NCI-H526 (cell line): ENCODE measurements at regions not wholly inside any gene's neighbourhood (a gene's known extent, or its start where the extent isn't known, plus 50 kb on each side); places are given as distances from the start of the nearest gene placed in this dataset.

Experiments
- DNase-seq, 2 experiments: peaks; one replicate each; lab custom pipeline; 2025; lab: John Stamatoyannopoulos, UW

DNA sequence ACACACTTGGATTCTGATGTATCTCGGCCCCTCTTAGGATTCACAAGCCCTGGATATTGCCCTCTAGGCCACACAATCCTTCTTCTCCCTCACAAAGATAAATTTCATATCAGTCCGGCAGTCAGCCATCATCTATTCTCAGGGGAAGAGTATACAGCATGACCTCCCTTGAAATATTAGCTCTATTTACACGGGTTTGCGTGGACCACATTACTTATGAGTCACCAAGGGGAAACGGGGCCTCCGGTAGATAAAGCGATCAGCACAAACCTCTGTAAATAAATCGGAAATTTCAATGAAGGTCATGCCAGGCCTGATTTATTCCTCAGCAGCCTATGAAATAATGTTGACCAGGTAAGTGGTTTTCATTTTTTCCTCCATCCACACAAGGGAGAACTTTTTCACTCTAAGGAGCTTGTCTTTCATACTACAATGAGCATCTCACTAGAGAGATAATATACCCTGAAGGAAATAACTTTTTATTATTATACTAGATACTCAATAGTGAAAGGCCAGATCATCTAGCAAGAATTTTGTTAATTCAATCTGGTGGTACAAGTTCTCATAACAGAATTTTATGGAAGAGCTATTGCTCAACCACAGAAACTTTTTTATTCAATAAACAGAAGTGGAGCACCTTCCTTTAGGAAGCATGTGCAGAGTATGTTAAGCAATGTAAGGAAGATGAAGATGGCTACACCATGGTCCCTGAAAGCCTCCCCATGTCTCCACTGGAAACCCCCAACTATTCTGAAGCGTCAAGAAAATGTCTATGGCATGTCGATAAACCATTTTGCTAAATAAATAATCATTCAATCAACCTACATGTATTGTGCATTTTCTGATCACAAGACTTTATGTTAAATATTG lies 125.2 kb upstream of the PIK3C3 start:
- DNase-seq, result no peak

DNA sequence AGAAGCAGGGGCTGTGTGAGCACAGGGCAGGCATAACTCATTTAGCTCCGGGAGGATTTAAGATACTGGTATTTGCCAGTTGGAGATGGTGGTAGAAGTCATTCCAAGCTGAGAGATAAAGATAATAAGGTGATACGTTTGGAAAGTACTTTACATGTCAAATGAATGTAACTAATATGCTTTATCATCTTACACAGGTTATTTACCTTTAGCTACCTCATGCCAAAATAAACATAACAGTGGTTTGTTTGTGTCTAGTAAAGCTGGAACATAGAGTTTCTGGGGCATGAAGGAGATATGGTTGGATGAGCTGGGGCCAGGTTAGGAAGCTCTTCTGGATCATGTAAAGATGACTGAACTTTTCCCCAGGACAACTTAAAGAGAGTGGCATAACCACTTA lies 126.9 kb upstream of the PIK3C3 start:
- peak; percentile 49 to 56 for DNase-seq

DNA sequence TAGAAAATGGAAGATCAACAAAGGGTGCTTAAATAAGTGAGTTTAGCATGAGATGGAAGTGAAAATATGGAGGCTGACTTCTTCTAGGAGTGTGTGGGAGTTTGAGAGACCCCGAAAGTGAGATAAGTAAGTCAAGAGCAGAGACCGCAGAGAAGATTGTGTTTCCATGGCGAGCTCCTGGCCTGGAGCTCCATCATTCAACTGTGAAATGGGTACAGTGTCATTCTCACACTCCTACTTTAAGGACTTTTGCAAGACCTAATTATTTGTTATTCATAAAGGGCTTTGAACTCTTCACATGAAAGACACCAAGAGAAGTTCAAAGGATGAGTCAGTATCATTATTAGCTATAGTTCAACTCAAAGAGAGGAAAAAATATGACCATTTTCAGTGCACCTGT lies 134.2 kb upstream of the PIK3C3 start:
- DNase-seq, result no peak

DNA sequence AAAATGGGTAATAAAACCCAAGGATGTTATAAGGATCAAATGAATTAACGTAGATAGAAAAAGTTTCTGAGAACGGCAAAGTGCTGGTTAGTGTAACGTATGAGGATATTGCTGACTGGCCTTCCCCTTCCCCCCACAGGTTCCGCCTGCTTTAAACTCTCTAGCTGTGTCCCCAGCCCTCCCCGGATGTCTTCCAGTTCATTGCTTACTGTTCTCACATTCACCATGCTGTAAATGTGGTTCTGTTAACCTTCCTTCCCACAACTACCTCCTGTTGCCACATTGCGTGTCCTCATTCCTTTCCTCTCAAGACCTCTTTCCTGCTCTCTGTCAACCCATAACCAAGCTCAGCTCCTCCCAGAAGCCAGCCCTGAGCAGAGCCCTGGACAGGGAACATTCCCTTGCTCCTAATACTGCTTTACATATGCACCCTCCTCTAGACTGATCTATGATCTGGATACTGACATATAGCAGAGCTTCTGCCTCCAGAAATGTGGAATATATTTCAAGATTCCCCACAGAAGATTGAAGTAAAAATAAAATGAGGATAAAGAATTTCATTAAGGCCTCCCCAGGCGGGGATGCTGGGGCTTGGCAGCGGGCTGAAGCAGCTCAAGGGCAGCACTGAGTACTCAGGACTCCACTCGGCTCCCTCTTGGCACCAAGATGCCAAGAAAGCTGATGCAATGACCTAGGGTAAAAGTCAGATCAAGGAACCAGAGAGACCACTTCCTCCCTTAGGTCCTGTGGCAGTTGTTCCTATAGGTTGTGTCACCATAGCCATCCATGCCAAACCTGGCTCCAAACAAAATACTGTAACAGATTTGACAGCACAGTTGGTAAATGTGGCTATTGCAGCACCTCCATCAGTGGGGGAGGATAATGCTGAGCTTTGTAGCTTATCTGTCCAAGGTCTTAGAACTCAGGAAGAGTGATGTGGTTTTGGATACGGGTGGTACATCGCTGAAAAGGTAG lies 136.4 kb upstream of the PIK3C3 start:
- no peak for DNase-seq

- no peak for DNase-seq
These were observed 140.4 kb upstream of the PIK3C3 start for GRCh38 chr18:41814651-41815050.

GRCh38 chr18:41809652-41810051 lies 145.4 kb upstream of the PIK3C3 start:
- DNase-seq, result no peak

GRCh38 chr18:41805341-41805740 lies 149.7 kb upstream of the PIK3C3 start:
- no peak for DNase-seq

DNA sequence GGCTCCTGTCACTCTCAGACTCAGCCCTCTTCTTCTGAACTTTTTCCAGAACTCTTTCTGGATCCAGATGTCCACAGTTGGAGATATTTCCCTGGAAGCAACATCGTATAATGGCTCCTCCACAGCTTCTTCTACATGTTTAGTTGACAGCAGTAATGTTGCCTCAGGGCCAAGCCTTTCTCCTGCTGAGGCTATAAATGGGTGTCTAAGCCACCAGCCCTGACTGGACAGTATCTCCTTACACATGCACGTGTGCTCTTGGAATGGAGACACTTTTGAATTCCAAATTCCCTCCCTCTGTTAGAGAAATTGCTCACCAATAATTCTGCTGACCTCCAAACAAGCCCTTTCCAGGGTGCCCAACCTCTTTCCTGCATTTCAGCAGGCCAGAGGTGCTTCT lies 156.2 kb upstream of the PIK3C3 start:
- no peak for DNase-seq

DNA sequence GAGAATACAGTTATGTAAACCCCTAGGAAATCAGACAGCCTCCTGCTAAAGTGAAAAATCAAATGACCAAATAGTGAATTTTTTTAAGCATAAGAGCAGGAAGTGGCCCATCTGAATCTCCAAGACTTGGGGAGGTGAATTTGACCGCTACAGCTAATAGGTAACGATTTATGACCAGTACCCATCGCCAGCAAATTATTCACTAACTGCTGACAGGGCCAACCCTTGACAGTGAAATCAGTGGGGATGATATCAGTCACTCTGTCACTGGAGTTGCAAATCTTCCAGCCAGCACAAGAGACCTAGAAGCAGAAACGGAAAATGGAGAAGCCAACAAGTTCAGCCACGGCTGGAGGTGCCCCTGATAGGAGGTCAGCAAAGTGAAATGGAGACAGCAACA lies 164.3 kb upstream of the PIK3C3 start:
- no peak for DNase-seq

DNA sequence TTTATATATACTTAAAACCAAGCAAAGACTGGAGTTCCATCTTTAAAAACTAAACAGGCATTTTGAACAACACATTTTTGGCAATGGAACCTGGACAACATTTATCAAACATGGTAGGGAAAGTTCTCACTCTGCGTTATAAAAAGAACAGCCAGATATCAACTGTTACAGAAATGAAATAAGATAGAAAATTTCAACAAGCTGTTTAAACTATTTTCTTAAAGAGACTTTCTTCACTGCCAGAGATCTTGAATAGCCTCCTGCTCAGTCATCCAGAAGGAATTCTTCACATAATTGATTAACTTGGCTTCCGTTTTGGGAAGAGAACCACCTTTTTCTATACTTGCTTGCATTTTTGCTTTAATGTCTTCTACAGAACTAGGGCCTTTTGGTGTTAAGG lies 166.0 kb upstream of the PIK3C3 start:
- no peak for DNase-seq

- DNase-seq, result no peak
These were observed 171.2 kb upstream of the PIK3C3 start for GRCh38 chr18:41783879-41784278.

DNA sequence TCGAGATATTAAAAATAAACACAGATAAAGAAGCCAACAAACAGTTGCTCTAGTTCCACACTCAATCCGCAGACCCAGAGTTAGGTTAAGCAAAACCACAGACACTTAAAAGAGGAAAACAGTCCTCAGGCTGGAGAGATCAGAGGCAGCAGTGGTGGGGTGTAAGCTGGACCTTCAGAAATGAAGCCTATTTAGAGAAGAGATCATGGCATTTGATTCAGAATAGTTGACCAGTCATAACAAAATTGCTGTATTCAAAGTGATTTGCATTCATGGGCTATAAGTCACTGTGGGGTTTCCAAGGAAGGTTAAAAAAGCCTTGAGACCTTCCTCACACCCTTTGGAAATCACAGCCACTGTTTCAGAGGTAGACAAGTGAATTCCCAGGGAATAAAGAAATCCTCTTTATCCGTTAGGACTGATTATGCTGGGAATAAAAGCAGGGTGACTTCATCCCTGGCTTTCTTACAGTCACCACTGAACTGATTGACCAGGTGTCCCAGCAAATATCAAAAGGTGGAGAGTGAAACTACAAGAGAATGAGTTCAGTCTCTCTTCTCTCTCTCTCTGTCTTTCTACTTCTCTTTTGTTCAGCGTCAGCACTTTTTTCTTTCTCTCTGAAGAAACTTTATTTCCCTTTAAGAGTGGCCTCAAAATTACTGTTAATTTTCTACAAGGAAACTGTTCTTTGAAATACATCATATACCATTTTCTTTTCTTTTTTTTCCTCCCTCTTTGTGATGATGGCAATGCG lies 171.8 kb upstream of the PIK3C3 start:
- no peak for DNase-seq

- no peak for DNase-seq
These were observed 183.1 kb upstream of the PIK3C3 start for GRCh38 chr18:41771973-41772372.

DNA sequence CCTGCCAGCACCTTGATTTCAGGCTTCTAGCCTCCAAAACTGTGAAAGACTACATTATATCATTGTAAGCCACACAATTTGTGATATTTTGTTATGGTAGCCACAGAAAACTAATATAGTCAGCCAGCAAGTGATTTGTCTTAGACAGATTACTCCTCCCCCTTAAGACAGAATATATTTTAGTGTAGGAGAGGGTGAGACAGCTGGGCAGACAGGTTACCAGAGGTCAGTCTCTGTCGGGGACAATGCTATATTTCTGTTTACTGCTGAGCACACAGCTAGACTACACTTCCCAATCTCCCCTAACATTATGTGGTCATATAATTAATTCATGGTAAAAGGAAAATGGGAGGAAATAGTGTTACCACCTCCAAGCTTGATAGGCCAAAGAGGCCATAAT lies 185.8 kb upstream of the PIK3C3 start:
- DNase-seq, result no peak

GRCh38 chr18:41768467-41768866 lies 186.6 kb upstream of the PIK3C3 start:
- no peak for DNase-seq

GRCh38 chr18:41767960-41768359 lies 187.1 kb upstream of the PIK3C3 start:
- DNase-seq, result peak in 1 of 2 experiments; percentile 23

DNA sequence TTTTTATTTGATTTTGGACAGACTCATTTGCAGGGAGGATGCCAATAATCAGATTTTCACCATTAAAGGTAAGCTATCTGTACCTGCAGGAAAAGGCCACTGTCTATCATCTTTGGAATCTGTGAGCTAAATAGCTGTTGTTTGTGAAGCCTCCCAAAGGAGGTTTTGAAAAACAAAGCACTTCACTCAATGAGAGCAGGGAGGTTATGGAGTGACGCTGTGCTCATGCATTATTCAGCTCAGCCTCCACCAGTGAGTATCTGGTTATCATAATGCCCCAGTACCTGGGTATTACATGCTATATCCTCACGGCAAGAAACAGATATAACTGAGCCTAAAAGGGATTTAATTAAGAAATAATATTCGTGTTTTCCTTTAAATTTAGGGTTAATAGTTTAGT lies 189.6 kb upstream of the PIK3C3 start:
- DNase-seq, result no peak

GRCh38 chr18:41763361-41763760 lies 191.7 kb upstream of the PIK3C3 start:
- no peak for DNase-seq

DNA sequence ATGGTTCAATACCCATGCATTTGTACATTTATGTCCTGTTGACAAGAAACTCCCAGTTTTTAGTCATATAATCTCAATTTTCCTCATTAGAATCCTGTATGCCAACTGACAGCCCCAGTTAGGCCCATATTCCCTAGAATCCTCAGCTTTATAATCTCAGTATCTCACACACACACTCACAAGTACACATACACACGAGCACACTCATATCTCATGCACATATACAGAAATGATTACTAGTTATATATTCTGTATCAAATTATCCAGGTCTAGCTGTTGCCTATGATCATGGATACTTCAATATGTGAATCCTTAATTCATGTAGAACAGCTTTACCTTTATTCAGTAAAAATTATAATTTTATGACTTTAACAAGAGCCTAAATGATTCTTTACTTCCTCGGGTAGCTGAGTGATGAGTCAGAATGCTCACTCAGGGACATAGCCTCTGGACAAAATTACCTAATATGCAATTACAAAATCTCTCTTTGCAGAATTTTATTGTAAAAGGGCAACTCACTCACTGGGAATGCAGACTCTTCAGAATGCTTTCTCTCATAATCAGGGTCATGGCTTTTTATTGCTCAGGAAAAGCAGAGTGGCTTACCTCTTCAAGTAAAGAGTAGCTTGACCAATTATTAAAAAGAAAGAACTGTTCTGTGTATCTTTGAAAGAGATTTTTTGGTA lies 193.6 kb upstream of the PIK3C3 start:
- no peak for DNase-seq

- DNase-seq, result no peak
These were observed 196.5 kb upstream of the PIK3C3 start for GRCh38 chr18:41758534-41758933.

GRCh38 chr18:41756141-41756540 lies 198.9 kb upstream of the PIK3C3 start:
- DNase-seq, result no peak

GRCh38 chr18:41754332-41754731 lies 200.7 kb upstream of the PIK3C3 start:
- DNase-seq, result no peak
